Kidney (tissue), 13 donors: ENCODE measurements at regions not wholly inside any gene's neighbourhood (a gene's known extent, or its start where the extent isn't known, plus 50 kb on each side); places are given as distances from the start of the nearest gene placed in this dataset.
A peak's percentile ranks its signal among the peaks of the same experiment; 100 is the strongest.

Source experiments
- DNase-seq, 5 donors: peaks; one replicate each; pipeline ENCODE4 v3.0.0-alpha.2; 2013 to 2020
- FAIRE-seq: peaks from 2 replicates; lab custom pipeline; 2012; peaks lifted over from hg19 to GRCh38; lab: Jason Lieb, UNC
- H3K27ac ChIP-seq, 2 donors: one replicate each; pipeline ENCODE4 v1.7.0; 2013; ENCODE audit warnings: low read depth in 2 of 2, low read length in 2 of 2, inconsistent platforms in 1 of 2
- H3K27me3 ChIP-seq: one replicate; pipeline ENCODE4 v1.7.1; 2013; ENCODE audit warnings: low read length, inconsistent platforms; ENCODE audit not compliant: control insufficient read depth, insufficient read depth
- H3K36me3 ChIP-seq, 3 donors: one replicate each; pipeline versions ENCODE4 v1.7.0 to v1.7.1; 2013; ENCODE audit warnings: low read length in 3 of 3, control low read depth in 1 of 3, inconsistent platforms in 1 of 3; ENCODE audit not compliant: insufficient read depth in 3 of 3, control insufficient read depth in 2 of 3
- H3K4me1 ChIP-seq, 3 donors: one replicate each; pipeline versions ENCODE4 v1.7.0 to v1.7.1; 2013; ENCODE audit warnings: low read length in 3 of 3, inconsistent platforms in 1 of 3, low read depth in 1 of 3; ENCODE audit not compliant: control insufficient read depth in 2 of 3, insufficient read depth in 2 of 3
- H3K4me3 ChIP-seq, 3 donors: one replicate each; pipeline versions ENCODE4 v1.7.0 to v1.8.1; 2013; ENCODE audit warnings: low read length in 3 of 3, control low read depth in 1 of 3, inconsistent platforms in 1 of 3
- H3K9ac ChIP-seq, 3 donors: one replicate each; pipeline versions ENCODE4 v1.7.0 to v1.7.1; 2013; ENCODE audit warnings: low read length in 3 of 3, control low read depth in 1 of 3, inconsistent platforms in 1 of 3
- H3K9me3 ChIP-seq, 3 donors: one replicate each; pipeline versions ENCODE4 v1.7.0 to v1.7.1; 2013; ENCODE audit warnings: low read length in 3 of 3, control low read depth in 1 of 3, inconsistent platforms in 1 of 3; ENCODE audit not compliant: control insufficient read depth in 2 of 3, insufficient read depth in 1 of 3
- intact Hi-C: fragments of 100-400 bp; cut with DNase I; formaldehyde crosslinking; loops from one replicate; pipeline ENCODE4 v1.11.1; 2022
- TF ChIP-seq, protein P1 (sequence below): IDR thresholded peaks from 3 replicates; pipeline ENCODE4 v1.5.1; 2012; ENCODE audit warnings: mild to moderate bottlenecking, moderate library complexity, borderline replicate concordance; ENCODE audit not compliant: insufficient read depth; ENCODE audit errors: extremely low read depth
- donor health status: control.
- donor health status: control.
- donor health status: control.
- donor health status: control.
- donor health status: control.
- donor health status: DM: yes; HTN: yes; CAD: no.
- donor health status: Normal renal cell carcinoma (clear cell type).

DNA sequence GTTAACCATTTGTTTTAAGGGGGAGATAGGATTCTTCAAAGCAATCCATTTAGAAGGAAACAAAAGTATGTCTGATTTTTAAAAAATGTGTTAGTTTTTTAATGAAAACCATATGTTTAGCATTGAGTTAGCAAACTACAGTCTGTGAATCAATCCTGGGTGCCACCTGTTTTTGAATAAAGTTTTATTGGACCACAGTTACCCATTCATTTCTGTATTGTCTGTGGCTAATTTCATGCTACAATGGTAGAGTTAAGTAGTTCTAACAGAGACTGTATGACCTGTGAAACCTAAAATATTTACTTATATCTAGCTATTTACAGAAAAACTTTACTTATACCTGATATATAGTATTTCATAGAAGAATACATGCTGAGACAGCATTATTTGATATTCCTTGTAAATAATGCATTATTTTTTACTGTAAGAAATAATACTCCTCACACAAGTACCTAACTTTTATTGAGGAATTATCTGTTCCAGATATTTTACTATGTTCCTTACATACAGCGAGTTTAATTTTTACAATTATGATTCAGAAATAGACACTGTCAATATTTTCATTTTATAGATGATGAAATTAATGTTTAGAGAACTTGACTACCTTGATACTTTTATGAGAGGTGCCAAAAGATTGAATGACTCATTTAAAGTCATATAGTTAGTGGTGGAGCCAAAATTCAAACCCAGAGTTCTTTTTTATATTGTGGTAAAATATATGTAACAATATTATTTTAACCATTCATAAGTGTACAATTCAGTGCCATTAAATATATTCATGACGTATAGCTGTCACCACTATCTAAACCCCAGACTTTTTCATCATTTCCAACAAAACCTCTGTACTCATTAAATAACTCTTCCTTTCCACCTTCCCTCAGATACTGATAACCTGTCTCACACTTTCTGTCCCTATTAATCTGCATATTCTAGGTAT is 122.0 kb downstream of the GLUD2 start:
- no peaks in the 10 kb centered on the region for H3K36me3 ChIP-seq
- TF ChIP-seq, protein P1, sequence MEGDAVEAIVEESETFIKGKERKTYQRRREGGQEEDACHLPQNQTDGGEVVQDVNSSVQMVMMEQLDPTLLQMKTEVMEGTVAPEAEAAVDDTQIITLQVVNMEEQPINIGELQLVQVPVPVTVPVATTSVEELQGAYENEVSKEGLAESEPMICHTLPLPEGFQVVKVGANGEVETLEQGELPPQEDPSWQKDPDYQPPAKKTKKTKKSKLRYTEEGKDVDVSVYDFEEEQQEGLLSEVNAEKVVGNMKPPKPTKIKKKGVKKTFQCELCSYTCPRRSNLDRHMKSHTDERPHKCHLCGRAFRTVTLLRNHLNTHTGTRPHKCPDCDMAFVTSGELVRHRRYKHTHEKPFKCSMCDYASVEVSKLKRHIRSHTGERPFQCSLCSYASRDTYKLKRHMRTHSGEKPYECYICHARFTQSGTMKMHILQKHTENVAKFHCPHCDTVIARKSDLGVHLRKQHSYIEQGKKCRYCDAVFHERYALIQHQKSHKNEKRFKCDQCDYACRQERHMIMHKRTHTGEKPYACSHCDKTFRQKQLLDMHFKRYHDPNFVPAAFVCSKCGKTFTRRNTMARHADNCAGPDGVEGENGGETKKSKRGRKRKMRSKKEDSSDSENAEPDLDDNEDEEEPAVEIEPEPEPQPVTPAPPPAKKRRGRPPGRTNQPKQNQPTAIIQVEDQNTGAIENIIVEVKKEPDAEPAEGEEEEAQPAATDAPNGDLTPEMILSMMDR, result no peak
- FAIRE-seq (peak; percentile 30), DNase-seq (no peak)
- no peak overlapping the region for H3K27ac ChIP-seq
- no peaks in the 10 kb centered on the region for H3K4me1 ChIP-seq
- H3K9ac ChIP-seq, result no peak overlapping the region
- intact Hi-C loops, result no loop called here
- H3K9me3 ChIP-seq, result no peaks in the 10 kb centered on the region
- H3K27me3 ChIP-seq, result no peaks in the 10 kb centered on the region
- no peak overlapping the region for H3K4me3 ChIP-seq

DNA sequence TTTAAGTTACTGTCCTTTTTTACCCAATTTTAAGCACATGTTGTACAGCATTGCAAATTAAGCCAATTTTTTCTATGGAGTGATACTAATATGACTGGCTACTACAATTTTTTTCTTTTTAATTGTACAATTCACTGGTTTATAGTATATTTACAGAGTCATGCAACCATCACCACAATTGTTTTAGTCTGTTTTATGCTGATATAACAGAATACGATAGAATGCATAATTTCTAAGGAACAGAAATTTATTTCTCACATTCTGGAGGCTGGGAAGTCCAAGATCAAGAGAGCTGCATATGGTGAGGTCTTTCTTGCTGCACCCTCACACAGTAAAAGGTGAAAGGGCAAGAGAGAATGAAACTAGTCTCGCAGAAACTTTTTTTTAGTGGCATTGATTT is 125.3 kb downstream of the GLUD2 start:
- Histone ChIP-seq H3K27ac (no peak overlapping the region), H3K4me3 (no peak overlapping the region), H3K36me3 (no peaks in the 10 kb centered on the region), H3K27me3 (no peaks in the 10 kb centered on the region), H3K9me3 (no peaks in the 10 kb centered on the region), H3K4me1 (no peaks in the 10 kb centered on the region), H3K9ac (no peak overlapping the region)
- FAIRE-seq (no peak), DNase-seq (no peak)
- intact Hi-C loops, result no loop called here
- TF ChIP-seq, protein P1, result no peak

DNA sequence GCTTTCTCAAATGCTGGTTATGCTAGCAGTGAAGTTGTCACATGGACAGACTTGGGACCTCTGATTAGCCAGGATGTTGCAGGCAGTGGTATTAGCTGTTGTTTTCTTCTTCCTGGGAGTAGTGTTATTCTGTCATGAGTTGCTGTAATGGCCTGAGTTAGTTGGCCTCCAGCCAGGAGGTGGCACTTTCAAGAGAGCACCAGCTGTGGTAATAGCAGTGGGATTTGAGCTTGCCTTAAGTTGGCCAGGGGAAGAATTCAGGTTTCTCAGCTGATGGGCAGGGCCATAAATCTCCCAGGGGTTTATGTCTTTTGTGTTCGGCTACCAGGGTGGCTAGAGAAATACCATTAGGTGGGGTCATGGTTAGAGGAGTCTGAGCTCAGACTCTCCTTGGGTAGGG is 132.6 kb downstream of the GLUD2 start:
- intact Hi-C loops, result no loop called here
- no peak for FAIRE-seq
- TF ChIP-seq, protein P1, result no peak

More for the DNA sequence above, 132.6 kb downstream of the GLUD2 start:
- Histone ChIP-seq H3K27me3 (no peaks in the 10 kb centered on the region), H3K9me3 (no peaks in the 10 kb centered on the region), H3K36me3 (no peaks in the 10 kb centered on the region), H3K4me1 (no peaks in the 10 kb centered on the region), H3K9ac (no peak overlapping the region), H3K4me3 (no peak overlapping the region), H3K27ac (no peak overlapping the region)
- DNase-seq, result peak in 1 of 5 donors; percentile 0
